Non-pigmented ciliary epithelial cell (primary cell): ENCODE measurements at regions not wholly inside any gene's neighbourhood (a gene's known extent, or its start where the extent isn't known, plus 50 kb on each side); places are given as distances from the start of the nearest gene placed in this dataset.

Experiments used
- DNase-seq: peaks from one replicate; pipeline ENCODE4 v3.0.0-alpha.2; 2010; ENCODE audit warnings: low read depth

DNA sequence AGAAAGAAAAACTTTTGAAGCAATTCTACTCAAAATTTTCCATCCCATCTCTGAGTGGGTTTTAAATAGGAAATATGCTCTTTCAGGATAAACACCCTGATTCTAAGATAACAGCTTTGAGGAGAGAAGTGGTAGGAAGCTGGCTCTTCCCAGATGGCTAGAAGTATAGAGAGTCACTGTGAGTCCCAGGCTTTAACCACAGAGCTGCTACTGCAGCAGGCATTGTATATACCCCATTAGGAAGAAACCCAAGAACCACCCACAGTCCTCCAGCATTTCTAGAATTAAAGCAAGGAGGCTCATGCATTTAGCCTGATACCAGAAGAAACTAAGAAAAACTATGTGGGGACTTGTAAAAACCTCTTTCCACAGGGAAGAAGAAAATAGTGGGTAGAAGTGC lies 1405.6 kb upstream of the TENM4 start:
- DNase-seq: no peak

GRCh38 chr11:80844110-80844819 lies 1403.4 kb upstream of the TENM4 start:
- no peak for DNase-seq

GRCh38 chr11:80843266-80843974 lies 1402.6 kb upstream of the TENM4 start:
- DNase-seq: no peak

DNA sequence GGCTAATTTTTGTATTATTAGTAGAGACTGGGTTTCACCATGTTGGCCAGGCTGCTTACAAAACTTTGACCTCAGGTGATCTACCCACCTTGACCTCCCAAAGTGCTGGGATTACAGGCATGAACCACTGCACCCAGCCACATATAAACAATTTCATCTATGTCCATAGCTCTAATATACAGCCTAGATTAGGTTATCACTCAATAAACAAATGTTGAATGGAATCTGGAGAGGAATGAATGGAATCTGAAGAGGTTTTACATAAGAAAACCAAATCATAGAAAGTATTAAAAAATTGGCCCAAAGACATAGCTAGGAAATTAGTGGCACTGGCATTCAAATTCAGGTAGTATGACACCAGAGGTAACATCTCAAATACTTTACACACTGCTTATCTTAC lies 1401.4 kb upstream of the TENM4 start:
- no peak for DNase-seq

- no peak for DNase-seq
Measured at GRCh38 chr11:80841675-80842074, 1400.8 kb upstream of the TENM4 start.

GRCh38 chr11:80838153-80838552 lies 1397.3 kb upstream of the TENM4 start:
- no peak for DNase-seq

DNA sequence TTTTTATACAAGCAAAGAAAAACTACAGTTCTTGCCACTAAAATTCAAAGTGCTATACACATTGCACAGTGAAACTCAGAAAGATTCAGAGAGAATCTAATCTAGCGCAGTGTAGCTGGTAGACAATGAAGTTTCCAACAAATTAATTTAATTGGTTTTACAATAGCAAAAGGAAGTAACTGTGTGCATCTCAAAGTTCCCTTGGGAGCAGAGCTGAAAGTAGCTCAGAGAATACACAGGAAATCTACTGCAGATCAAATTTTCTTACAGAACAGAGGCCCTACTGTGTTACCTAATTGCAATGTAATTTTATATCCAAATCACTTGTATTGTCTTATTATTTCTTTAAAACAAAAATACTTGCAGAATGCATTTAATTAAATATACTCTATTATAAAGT lies 1396.2 kb upstream of the TENM4 start:
- DNase-seq: no peak

GRCh38 chr11:80831374-80831773 lies 1390.5 kb upstream of the TENM4 start:
- no peak for DNase-seq

DNA sequence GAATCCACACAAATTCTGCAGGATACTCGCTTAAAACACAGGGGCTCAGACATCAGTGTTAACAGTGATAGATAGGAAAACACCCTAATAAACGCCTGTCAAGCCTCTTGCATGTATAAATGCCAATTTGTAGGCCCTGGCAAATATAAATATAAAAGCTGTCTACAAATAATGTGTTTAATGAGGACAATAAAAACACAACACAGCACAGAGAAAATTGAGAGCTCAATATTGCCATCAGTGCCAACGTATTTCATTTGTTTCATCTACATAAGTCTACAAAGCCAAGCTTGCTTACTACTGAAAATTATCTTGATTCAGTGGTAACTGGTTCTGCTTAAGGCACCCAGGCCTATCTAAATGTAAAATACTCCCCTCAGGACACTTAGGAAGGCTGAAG lies 1387.0 kb upstream of the TENM4 start:
- DNase-seq: no peak

DNA sequence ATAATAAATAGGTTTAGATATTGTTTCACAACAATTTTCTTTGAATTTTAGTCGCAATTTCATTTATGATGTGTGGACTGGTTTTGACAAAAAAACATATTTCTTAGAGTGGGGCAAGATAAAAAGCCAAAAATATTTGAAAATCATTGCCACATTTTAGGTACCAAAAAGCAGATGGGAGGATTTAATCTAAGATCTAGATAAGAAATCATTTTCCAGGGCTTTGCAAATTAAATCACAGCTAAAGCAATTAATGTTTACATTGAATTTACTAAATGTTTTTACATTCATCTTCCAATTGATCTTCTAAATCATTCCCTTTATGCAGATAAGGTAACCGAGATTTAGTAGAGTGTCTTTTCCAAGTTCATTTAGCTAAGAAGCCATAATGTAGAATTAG lies 1386.0 kb upstream of the TENM4 start:
- no peak for DNase-seq

DNA sequence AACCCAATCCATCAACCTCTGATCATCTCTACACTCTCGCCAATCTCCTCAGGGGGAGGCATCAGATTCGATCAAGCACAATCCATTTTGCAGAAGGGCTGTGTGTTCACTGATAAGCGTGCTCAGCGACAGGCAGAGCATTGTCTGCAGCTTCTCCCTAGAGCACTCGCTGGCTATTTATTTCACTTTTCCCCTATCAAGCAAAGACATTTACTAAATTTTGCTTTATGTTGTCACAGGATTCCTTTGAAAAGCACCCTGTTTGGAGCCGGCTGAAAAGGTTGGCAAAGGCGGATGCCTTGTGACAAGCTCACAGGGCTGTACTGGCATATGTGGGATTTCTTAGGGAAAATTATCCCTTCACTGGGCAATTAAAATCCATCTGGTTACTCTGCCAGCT lies 1381.5 kb upstream of the TENM4 start:
- DNase-seq: no peak

- DNase-seq: no peak
Measured at GRCh38 chr11:80819271-80819670, 1378.4 kb upstream of the TENM4 start.

DNA sequence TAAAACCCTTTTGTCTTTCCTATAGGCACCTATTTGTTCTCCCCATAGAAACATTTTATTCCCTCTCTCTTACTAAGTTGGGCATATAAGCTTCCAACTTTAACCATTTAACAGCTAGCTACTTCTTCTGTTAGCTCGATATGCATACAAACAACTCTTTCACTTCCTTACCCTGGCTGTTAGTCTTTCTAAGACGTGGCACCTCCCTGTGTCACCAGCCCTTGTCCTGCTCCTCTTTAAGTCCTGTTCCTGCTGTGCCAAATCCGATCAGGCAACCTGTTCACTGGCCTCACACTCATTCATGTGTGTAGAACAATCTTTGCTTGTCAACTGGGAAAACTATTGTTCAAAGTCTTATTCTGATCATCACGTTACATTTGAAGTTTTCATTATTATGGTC lies 1376.1 kb upstream of the TENM4 start:
- DNase-seq: no peak

DNA sequence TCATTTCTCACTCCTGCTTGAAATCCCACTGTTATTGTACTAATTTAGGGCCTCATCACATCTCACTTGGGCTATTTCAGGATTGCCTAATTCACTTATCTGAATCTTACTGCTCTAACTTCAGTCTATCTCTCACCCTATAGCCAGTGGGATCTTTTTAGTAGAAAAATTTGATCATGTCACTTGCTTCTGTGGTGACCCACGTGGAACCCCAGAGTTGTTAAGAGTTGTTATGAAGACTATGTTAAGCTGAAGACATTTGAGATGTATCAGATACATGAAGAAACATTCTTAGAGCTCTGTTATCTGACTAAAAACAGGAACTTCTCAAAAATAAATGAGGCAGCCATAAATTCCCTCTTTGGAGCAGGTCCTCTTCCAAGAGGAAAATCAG lies 1375.6 kb upstream of the TENM4 start:
- no peak for DNase-seq

- no peak for DNase-seq
Measured at GRCh38 chr11:80815752-80816453, 1375.1 kb upstream of the TENM4 start.

- no peak for DNase-seq
Measured at GRCh38 chr11:80814813-80815212, 1374.0 kb upstream of the TENM4 start.

- DNase-seq: no peak
Measured at GRCh38 chr11:80810695-80811094, 1369.9 kb upstream of the TENM4 start.

GRCh38 chr11:80798174-80798573 lies 1357.3 kb upstream of the TENM4 start:
- no peak for DNase-seq

- DNase-seq: no peak
Measured at GRCh38 chr11:80783561-80783960, 1342.7 kb upstream of the TENM4 start.

- DNase-seq: no peak
Measured at GRCh38 chr11:80782135-80782885, 1341.5 kb upstream of the TENM4 start.

- DNase-seq: no peak
Measured at GRCh38 chr11:80779905-80780605, 1339.2 kb upstream of the TENM4 start.

DNA sequence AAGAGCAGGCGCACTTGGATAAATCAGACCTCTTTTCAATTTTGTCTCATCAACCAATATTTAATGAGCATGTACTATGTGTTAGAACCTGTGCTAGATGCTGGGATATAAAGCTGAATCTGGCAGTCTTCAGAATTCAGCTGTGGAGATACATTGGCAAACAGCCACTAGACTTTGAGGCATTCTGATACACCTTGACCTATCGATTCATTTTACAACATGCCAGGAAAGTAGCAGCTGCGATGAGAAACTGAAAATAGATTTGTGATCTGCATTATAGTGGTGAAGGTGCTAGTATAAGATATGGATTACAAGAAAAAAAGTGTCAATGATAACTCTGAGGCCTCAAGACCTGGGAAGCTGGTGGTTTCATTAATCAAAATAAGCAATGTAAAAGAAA lies 1338.1 kb upstream of the TENM4 start:
- no peak for DNase-seq
